COLO668 (cell line): ENCODE measurements at regions not wholly inside any gene's neighbourhood (a gene's known extent, or its start where the extent isn't known, plus 50 kb on each side); places are given as distances from the start of the nearest gene placed in this dataset.

Source experiments
- DNase-seq: peaks from one replicate; lab custom pipeline; 2025; ENCODE audit not compliant: unreplicated experiment; lab: John Stamatoyannopoulos, UW

- no peak for DNase-seq
These were observed 203.5 kb upstream of the TET2 start for GRCh38 chr4:104942990-104943743.

- no peak for DNase-seq
These were observed 202.1 kb upstream of the TET2 start for GRCh38 chr4:104944596-104944995.

- DNase-seq: no peak
These were observed 182.1 kb upstream of the TET2 start for GRCh38 chr4:104964410-104965175.

GRCh38 chr4:104966349-104967033 lies 180.2 kb upstream of the TET2 start:
- DNase-seq: no peak

GRCh38 chr4:104967034-104967401 lies 179.7 kb upstream of the TET2 start:
- peak; percentile 10 for DNase-seq

- DNase-seq: no peak
These were observed 177.1 kb upstream of the TET2 start for GRCh38 chr4:104969394-104970082.

- no peak for DNase-seq
These were observed 175.2 kb upstream of the TET2 start for GRCh38 chr4:104971462-104971861.

GRCh38 chr4:104973708-104974107 lies 173.0 kb upstream of the TET2 start:
- no peak for DNase-seq

GRCh38 chr4:104975617-104976016 lies 171.1 kb upstream of the TET2 start:
- DNase-seq: no peak

- DNase-seq: no peak
These were observed 170.4 kb upstream of the TET2 start for GRCh38 chr4:104976262-104976661.

- DNase-seq: no peak
These were observed 167.5 kb upstream of the TET2 start for GRCh38 chr4:104979083-104979760.

GRCh38 chr4:104983615-104984179 lies 163.0 kb upstream of the TET2 start:
- DNase-seq: no peak

GRCh38 chr4:104986306-104986705 lies 160.4 kb upstream of the TET2 start:
- DNase-seq: no peak

GRCh38 chr4:104989371-104989770 lies 157.3 kb upstream of the TET2 start:
- no peak for DNase-seq

GRCh38 chr4:105002278-105002677 lies 144.4 kb upstream of the TET2 start:
- DNase-seq: no peak

GRCh38 chr4:105014234-105014633 lies 132.4 kb upstream of the TET2 start:
- no peak for DNase-seq

- no peak for DNase-seq
These were observed 132.0 kb upstream of the TET2 start for GRCh38 chr4:105014635-105015034.

- DNase-seq: no peak
These were observed 130.9 kb upstream of the TET2 start for GRCh38 chr4:105015750-105016149.

GRCh38 chr4:105022811-105023667 lies 123.6 kb upstream of the TET2 start:
- no peak for DNase-seq

GRCh38 chr4:105023668-105024055 lies 123.0 kb upstream of the TET2 start:
- no peak for DNase-seq
